AG04449 (cell line): ENCODE measurements at regions not wholly inside any gene's neighbourhood (a gene's known extent, or its start where the extent isn't known, plus 50 kb on each side); places are given as distances from the start of the nearest gene placed in this dataset.

ENCODE experiments used
- CTCF ChIA-PET: fragments of 350-600 bp; formaldehyde crosslinking; extraction: SDS; loops from one replicate; lab custom pipeline; 2021; ENCODE audit warnings: antibody characterized with exemption; lab: Yijun Ruan, JAX
- POLR2A ChIA-PET: fragments of 400-600, 350-600 bp; formaldehyde crosslinking; extraction: SDS; loops from one replicate; lab custom pipeline; 2020; ENCODE audit warnings: antibody characterized with exemption, inconsistent platforms; lab: Yijun Ruan, JAX
- DNase-seq: peaks from one replicate; pipeline ENCODE4 v3.0.0-alpha.2; 2010; ENCODE audit warnings: low read depth, low spot score
- H3K4me3 ChIP-seq: 2 replicates; pipeline ENCODE4 v1.5.1; 2011; ENCODE audit warnings: low read depth, mild to moderate bottlenecking, control low read depth, low read length
- TF ChIP-seq, protein P1 (sequence below): IDR thresholded peaks from one replicate; pipeline ENCODE4 v1.5.1; 2011; ENCODE audit warnings: mild to moderate bottlenecking, moderate library complexity, low read length, control low read depth, inconsistent platforms; ENCODE audit not compliant: insufficient read depth; ENCODE audit errors: missing control alignments

DNA sequence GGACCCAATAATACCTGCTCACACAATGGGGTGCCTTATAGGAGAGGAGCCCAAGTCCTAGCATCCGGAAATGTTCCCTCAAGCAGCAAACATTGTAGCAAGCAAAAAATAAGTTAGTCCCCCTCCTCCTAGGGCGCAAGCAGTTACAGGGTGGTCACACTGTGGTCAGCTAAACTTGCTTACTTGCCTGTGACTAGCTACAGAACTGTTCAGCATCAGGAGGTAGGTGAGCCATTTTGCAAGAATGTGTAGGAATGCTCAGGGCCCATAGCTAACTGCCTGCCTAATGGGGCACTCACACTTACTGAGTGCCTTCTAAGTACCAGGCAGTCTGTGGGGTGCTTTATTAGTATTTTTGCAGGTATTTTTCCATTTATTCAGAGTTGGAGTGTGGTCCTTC, 154.6 kb upstream of the GRIN2B start:
- ChIA-PET CTCF (no interaction called here), POLR2A (no interaction called here)
- TF ChIP-seq, protein P1, sequence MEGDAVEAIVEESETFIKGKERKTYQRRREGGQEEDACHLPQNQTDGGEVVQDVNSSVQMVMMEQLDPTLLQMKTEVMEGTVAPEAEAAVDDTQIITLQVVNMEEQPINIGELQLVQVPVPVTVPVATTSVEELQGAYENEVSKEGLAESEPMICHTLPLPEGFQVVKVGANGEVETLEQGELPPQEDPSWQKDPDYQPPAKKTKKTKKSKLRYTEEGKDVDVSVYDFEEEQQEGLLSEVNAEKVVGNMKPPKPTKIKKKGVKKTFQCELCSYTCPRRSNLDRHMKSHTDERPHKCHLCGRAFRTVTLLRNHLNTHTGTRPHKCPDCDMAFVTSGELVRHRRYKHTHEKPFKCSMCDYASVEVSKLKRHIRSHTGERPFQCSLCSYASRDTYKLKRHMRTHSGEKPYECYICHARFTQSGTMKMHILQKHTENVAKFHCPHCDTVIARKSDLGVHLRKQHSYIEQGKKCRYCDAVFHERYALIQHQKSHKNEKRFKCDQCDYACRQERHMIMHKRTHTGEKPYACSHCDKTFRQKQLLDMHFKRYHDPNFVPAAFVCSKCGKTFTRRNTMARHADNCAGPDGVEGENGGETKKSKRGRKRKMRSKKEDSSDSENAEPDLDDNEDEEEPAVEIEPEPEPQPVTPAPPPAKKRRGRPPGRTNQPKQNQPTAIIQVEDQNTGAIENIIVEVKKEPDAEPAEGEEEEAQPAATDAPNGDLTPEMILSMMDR = no peak
- no peak for DNase-seq
- H3K4me3 ChIP-seq = no peak overlapping the region

GRCh38 chr12:14138495-14138894, 157.1 kb upstream of the GRIN2B start:
- ChIA-PET CTCF (interaction anchor here (1.5 kb wide), 1 partner anchor 29 kb away, joined by 3 read pairs; no protein-coding TSS in a partner anchor), POLR2A (no interaction called here)
- no peak for DNase-seq
- TF ChIP-seq, protein P1 = no peak
- H3K4me3 ChIP-seq = no peak overlapping the region

- POLR2A ChIA-PET = no interaction called here
- no peak overlapping the region for H3K4me3 ChIP-seq
- CTCF ChIA-PET = no interaction called here
- no peak for DNase-seq
- TF ChIP-seq, protein P1 = no peak
Measured at GRCh38 chr12:14148489-14149270, 167.3 kb upstream of the GRIN2B start.

DNA sequence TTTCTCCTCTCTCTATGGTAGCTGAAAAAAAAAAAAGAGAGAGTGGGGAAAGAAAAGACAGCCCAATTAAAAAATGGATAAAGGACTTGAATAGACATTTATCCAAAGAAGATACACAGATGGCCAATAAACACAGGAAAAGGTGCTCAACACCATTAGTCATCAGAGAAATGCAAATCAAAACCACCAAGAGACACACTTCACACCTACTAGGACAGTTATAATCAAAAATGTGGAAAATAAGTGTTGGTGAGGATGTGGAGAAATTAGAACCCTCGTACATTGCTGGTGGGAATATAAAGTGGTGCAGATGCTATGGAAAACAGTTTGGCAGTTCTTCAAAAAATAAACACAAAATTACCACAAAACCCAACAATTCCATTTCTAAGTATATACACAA, 172.4 kb upstream of the GRIN2B start:
- ChIA-PET POLR2A (no interaction called here), CTCF (no interaction called here)
- TF ChIP-seq, protein P1 = no peak
- DNase-seq = no peak
- H3K4me3 ChIP-seq = no peak overlapping the region

DNA sequence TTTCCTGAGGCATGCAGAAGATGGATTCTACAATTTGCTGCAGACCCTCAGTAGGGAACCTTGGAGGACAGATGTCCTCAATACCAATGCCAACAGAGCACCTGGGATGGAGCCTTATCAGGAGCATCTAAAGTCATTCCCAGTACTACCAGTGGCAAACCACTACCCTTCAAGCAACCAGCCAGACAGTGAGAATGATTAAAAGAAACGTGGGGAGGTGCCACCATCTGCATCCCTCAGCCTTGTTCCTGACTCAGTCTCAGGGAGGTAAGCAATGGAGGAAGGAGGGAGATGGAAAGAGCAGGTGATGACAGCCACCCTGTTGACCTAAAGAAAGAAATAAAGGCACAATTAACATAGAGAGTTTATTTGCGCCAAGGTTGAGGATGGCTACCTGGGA, 175.2 kb upstream of the GRIN2B start:
- ChIA-PET POLR2A (no interaction called here), CTCF (no interaction called here)
- TF ChIP-seq, protein P1 = no peak
- no peak for DNase-seq
- H3K4me3 ChIP-seq = no peak overlapping the region

GRCh38 chr12:14157088-14157747, 175.8 kb upstream of the GRIN2B start:
- H3K4me3 ChIP-seq = no peak overlapping the region
- TF ChIP-seq, protein P1 = no peak
- no peak for DNase-seq
- ChIA-PET POLR2A (no interaction called here), CTCF (no interaction called here)
